Chondrocyte (in vitro differentiated cells): ENCODE measurements at regions not wholly inside any gene's neighbourhood (a gene's known extent, or its start where the extent isn't known, plus 50 kb on each side); places are given as distances from the start of the nearest gene placed in this dataset.

ENCODE experiments used
- DNase-seq: peaks from one replicate; pipeline ENCODE4 v3.0.0; 2021; ENCODE audit warnings: mixed read lengths, low spot score
- H3K27ac Mint-ChIP-seq: one replicate; pipeline ENCODE4 v1.8.0; 2021; ENCODE audit warnings: mild to moderate bottlenecking, moderate library complexity, mixed read lengths; ENCODE audit not compliant: unreplicated experiment
- H3K27me3 Mint-ChIP-seq: 2 replicates; pipeline ENCODE4 v1.8.0; 2021; ENCODE audit warnings: low read depth, mixed read lengths
- H3K36me3 Mint-ChIP-seq: 2 replicates; pipeline ENCODE4 v1.8.0; 2021; ENCODE audit warnings: low read depth, mixed read lengths
- H3K4me1 Mint-ChIP-seq: 2 replicates; pipeline ENCODE4 v1.8.0; 2021; ENCODE audit warnings: low read depth, mild to moderate bottlenecking, mixed read lengths
- H3K4me3 Mint-ChIP-seq: one replicate; pipeline ENCODE4 v1.8.0; 2021; ENCODE audit warnings: mild to moderate bottlenecking, moderate library complexity, mixed read lengths; ENCODE audit not compliant: unreplicated experiment
- H3K9me3 Mint-ChIP-seq: 2 replicates; pipeline ENCODE4 v1.8.0; 2021; ENCODE audit warnings: low read depth, mixed read lengths
- CTCF ChIP-seq: fragments of 200-600 bp; sonication (generic); IDR thresholded peaks from 2 replicates; pipeline ENCODE4 v1.5.0; 2021; ENCODE audit warnings: antibody characterized with exemption, mild to moderate bottlenecking, moderate library complexity

DNA sequence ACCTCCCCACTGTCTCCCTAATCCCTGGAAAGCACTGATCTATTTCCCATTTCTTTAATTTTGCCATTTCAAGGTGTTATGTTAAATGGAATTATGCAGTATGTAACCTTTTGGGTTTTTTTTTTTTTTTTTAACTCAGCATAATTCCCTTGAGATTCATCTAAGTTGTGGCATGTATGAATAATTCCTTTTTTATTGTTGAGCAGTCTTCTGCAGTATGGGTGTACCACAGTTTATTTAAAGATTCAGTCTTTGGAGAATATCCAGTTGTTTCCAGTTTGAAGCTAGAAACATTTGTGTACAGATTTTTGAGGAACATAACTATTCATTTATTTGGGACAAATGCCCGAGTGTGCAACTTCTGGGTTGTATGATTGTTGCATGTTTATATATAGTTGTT is 162.2 kb upstream of the FAM78B start:
- no peak for DNase-seq
- Mint-ChIP-seq H3K27me3 (peaks cover 3% of the 10 kb centered on the region), H3K4me3 (no peak overlapping the region), H3K27ac (no peak overlapping the region), H3K36me3 (no peaks in the 10 kb centered on the region), H3K4me1 (no peaks in the 10 kb centered on the region), H3K9me3 (no peaks in the 10 kb centered on the region)
- no peak for TF ChIP-seq CTCF

GRCh38 chr1:166330096-166330495 is 163.3 kb upstream of the FAM78B start:
- TF ChIP-seq CTCF = no peak
- H3K27me3 Mint-ChIP-seq = peaks cover 3% of the 10 kb centered on the region
- H3K9me3 Mint-ChIP-seq = no peaks in the 10 kb centered on the region
- H3K4me3 Mint-ChIP-seq = no peak overlapping the region
- no peaks in the 10 kb centered on the region for H3K4me1 Mint-ChIP-seq
- no peak for DNase-seq
- no peak overlapping the region for H3K27ac Mint-ChIP-seq
- no peaks in the 10 kb centered on the region for H3K36me3 Mint-ChIP-seq

DNA sequence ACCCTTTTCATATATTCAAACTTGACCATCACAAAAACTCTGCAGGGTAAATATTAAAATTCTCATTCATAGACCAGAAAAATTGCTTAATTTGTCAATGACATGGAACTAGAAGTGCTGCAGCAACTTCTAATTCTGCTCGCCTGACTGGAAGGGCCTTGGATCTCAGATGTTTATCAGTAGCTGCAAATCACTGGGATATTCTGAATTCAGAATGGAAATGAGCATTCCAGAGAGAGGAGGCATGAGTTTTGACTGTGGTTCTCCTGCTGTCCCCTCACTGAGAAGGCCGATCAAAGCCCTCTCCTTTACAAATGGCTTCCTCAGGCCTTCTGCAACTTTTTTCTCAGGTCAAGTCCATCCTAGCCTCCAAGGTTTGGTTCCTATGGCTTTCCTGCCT is 171.3 kb upstream of the FAM78B start:
- DNase-seq = no peak

DNA sequence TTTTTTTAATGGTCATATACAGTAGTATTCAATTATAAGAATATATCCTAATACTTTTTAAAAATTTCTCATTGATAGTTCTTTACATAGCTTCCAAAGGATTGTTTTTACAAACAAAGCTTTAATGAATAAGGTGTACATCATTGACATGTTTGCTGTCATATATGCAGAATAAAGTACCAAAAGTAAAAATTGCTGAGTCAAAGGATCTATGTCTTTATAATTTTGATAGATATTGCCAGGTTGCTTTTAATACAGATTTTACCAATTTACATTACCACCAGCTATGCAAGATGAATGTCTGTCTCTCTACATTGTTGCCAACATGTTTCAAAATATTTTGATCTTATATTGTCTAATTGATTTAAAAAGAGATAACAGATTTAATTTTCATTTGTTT is 173.9 kb upstream of the FAM78B start:
- H3K9me3 Mint-ChIP-seq = no peaks in the 10 kb centered on the region
- no peak overlapping the region for H3K27ac Mint-ChIP-seq
- no peak for DNase-seq
- no peaks in the 10 kb centered on the region for H3K4me1 Mint-ChIP-seq
- no peaks in the 10 kb centered on the region for H3K36me3 Mint-ChIP-seq
- H3K27me3 Mint-ChIP-seq = no peaks in the 10 kb centered on the region
- no peak for TF ChIP-seq CTCF
- H3K4me3 Mint-ChIP-seq = no peak overlapping the region

More for the DNA sequence above, 171.3 kb upstream of the FAM78B start:
- H3K36me3 Mint-ChIP-seq = no peaks in the 10 kb centered on the region
- no peak overlapping the region for H3K27ac Mint-ChIP-seq
- H3K4me1 Mint-ChIP-seq = no peaks in the 10 kb centered on the region
- no peaks in the 10 kb centered on the region for H3K9me3 Mint-ChIP-seq
- H3K27me3 Mint-ChIP-seq = no peaks in the 10 kb centered on the region
- no peak overlapping the region for H3K4me3 Mint-ChIP-seq
- no peak for TF ChIP-seq CTCF

- H3K9me3 Mint-ChIP-seq = peaks cover 15% of the 10 kb centered on the region
- no peak for TF ChIP-seq CTCF
- no peak overlapping the region for H3K27ac Mint-ChIP-seq
- H3K36me3 Mint-ChIP-seq = no peaks in the 10 kb centered on the region
- H3K4me3 Mint-ChIP-seq = no peak overlapping the region
- H3K4me1 Mint-ChIP-seq = no peaks in the 10 kb centered on the region
- H3K27me3 Mint-ChIP-seq = no peaks in the 10 kb centered on the region
- DNase-seq = no peak
Observed at GRCh38 chr1:166343276-166343675, 176.5 kb upstream of the FAM78B start.
